ENCODE measurements at regions not wholly inside any gene's neighbourhood (a gene's known extent, or its start where the extent isn't known, plus 50 kb on each side); places are given as distances from the start of the nearest gene placed in this dataset.

DNA sequence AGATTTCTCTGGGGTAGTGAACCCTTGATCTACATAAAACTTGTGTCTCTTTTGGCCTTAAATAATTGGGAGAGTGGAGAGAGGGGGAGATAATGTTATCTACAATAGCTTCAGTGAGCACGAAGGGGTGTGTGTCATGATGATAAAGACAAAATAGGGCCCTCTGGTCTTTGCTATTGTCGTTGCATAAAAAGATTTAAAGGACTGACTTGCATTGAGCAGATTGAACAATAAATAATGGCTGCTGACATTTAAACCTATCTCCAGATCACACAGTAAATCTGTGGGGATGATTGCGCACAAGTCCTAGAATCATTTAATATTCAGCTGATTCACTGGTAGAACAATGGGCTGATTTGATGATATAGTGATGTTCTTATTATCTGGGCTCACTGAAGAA lies 71.3 kb upstream of the GAP43 start:
- TF ChIP-seq CTCF (conservative IDR thresholded peaks at IDR 0.05; ENCODE audit: low read depth, low read length), result no peak

GRCh38 chr3:115553796-115554486 lies 69.4 kb upstream of the GAP43 start:
- no peak for TF ChIP-seq CTCF (conservative IDR thresholded peaks at IDR 0.05; ENCODE audit: low read depth, low read length)
- no peak overlapping the region for H3K4me3 ChIP-seq (ENCODE audit: low read depth, low read length)
- no peak for DNase-seq (ENCODE audit: low read depth)

More for the DNA sequence above, 71.3 kb upstream of the GAP43 start:
- H3K4me3 ChIP-seq (ENCODE audit: low read depth, low read length), result no peak overlapping the region
- no peak for DNase-seq (ENCODE audit: low read depth)

DNA sequence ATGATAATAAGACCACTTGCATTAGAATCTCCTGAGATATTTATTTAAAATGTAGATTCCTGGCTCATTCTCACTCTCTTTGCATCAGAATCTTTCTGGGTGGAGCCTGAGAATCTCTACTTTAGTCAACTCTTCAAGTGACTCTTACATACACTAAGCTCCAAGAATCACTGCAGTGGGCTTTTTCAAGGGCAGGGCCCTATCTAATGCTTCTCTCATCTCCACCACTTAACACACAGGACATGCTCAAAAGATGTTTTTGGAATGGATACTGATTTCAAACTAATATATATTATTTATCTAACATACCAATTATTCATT lies 68.9 kb upstream of the GAP43 start:
- no peak for TF ChIP-seq CTCF (conservative IDR thresholded peaks at IDR 0.05; ENCODE audit: low read depth, low read length)
- H3K4me3 ChIP-seq (ENCODE audit: low read depth, low read length), result no peak overlapping the region
- no peak for DNase-seq (ENCODE audit: low read depth)

DNA sequence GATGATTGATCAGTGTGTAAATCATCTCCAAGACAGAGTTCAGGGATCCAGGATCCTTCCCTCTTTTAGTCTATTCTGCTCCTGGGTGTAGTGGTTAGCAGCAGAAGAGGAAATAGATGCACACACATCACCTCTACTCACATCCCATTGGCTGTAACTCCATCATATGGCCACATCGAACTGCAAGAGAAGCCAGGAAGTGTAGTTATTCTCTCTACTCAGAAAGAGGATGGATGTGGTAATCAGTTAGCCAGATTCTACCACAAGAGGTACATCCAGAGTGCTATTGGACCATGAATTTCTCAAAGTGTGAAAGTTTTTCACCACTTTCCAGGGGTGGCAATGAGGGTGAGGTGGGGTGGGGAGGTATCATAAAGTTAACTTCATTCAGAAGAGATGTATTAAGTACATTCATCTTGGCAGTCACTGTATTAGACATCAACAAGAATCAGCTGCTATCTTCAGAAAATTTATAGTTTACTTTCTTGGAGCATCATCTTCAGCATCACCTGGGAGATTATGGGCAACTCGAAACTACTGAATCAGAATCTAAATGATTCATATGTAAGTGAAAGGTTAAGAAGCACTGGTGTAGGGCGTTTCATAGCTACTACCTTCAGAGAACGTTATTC lies 60.6 kb upstream of the GAP43 start:
- no peak overlapping the region for H3K4me3 ChIP-seq (ENCODE audit: low read depth, low read length)
- DNase-seq (ENCODE audit: low read depth), result no peak
- TF ChIP-seq CTCF (conservative IDR thresholded peaks at IDR 0.05; ENCODE audit: low read depth, low read length), result no peak

DNA sequence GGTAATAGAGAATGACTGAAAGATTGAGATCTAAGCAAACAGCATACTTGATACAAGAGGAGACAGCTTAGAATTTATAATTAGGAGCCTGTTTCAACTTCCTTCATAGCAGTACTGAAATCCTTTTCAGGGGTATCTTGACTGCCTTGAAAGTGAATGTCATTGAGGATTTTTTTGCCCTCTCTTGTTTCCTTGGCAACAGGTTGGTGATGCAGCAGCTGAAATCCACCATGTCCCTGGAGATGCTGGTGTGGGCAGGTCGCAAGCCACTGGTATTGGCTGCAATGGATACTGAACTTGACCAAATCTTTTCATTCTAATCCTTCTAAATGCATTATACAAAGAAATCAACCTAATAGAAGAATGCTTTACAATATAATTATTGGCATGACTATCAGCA lies 59.3 kb upstream of the GAP43 start:
- TF ChIP-seq CTCF (conservative IDR thresholded peaks at IDR 0.05; ENCODE audit: low read depth, low read length), result no peak
- H3K4me3 ChIP-seq (ENCODE audit: low read depth, low read length), result no peak overlapping the region
- no peak for DNase-seq (ENCODE audit: low read depth)

- H3K4me3 ChIP-seq (ENCODE audit: low read depth, low read length), result no peak overlapping the region
- no peak for TF ChIP-seq CTCF (conservative IDR thresholded peaks at IDR 0.05; ENCODE audit: low read depth, low read length)
- no peak for DNase-seq (ENCODE audit: low read depth)
Measured at GRCh38 chr3:115571413-115571812, 51.9 kb upstream of the GAP43 start.
